ENCODE measurements at regions not wholly inside any gene's neighbourhood (a gene's known extent, or its start where the extent isn't known, plus 50 kb on each side); places are given as distances from the start of the nearest gene placed in this dataset.

DNA sequence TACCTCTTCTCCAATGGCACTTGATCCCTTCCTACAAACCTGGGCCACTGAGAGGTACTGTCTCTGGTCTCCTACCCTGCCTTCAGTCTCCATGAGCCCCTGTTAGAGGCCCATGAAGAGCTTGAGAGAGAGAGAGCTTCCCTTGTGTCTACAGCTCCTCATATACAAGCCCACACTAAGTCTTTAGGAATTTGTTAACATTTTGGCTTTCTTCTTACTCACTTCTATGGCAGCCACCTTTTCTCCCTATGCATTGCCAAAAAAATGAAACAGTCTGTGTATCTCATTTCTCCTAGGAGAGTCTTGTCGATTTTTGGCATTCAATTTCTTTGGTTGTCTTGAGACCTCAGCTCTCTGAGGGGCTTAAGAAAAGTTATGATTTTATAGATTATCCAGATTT lies 90.9 kb upstream of the LNX1 start:
- Histone ChIP-seq H3K27ac (ENCODE audit: low read length) (no peak overlapping the region), H2AFZ (ENCODE audit: low read length) (no peak overlapping the region), H3K79me2 (ENCODE audit: low read length) (no peaks in the 10 kb centered on the region), H3K27me3 (replicated peaks; ENCODE audit: insufficient read depth, low read length) (no peaks in the 10 kb centered on the region), H4K20me1 (ENCODE audit: insufficient read depth, low read length) (no peaks in the 10 kb centered on the region), H3F3A (ENCODE audit: insufficient read depth, low read length) (no peaks in the 10 kb centered on the region), H3K4me2 (ENCODE audit: low read depth, low read length) (no peak overlapping the region), H3K36me3 (replicated peaks; ENCODE audit: insufficient read depth, low read length) (no peaks in the 10 kb centered on the region), H3K4me3 (ENCODE audit: low read length) (no peak overlapping the region), H3K9me3 (replicated peaks; ENCODE audit: insufficient read depth, low read length) (no peaks in the 10 kb centered on the region), H3K9ac (ENCODE audit: low read length) (no peak overlapping the region), H3K4me1 (ENCODE audit: low read length) (no peaks in the 10 kb centered on the region), H3K9me2 (replicated peaks; ENCODE audit: insufficient read depth, low read length) (no peaks in the 10 kb centered on the region)
- no peak for DNase-seq
- TF ChIP-seq EZH2 (optimal IDR thresholded peaks at IDR 0.05; ENCODE audit: low read depth, low read length) = no peak
- no peak for TF ChIP-seq EZH2phosphoT487 (IDR thresholded peaks at IDR 0.05; ENCODE audit: low read length)
- TF ChIP-seq, protein P1, sequence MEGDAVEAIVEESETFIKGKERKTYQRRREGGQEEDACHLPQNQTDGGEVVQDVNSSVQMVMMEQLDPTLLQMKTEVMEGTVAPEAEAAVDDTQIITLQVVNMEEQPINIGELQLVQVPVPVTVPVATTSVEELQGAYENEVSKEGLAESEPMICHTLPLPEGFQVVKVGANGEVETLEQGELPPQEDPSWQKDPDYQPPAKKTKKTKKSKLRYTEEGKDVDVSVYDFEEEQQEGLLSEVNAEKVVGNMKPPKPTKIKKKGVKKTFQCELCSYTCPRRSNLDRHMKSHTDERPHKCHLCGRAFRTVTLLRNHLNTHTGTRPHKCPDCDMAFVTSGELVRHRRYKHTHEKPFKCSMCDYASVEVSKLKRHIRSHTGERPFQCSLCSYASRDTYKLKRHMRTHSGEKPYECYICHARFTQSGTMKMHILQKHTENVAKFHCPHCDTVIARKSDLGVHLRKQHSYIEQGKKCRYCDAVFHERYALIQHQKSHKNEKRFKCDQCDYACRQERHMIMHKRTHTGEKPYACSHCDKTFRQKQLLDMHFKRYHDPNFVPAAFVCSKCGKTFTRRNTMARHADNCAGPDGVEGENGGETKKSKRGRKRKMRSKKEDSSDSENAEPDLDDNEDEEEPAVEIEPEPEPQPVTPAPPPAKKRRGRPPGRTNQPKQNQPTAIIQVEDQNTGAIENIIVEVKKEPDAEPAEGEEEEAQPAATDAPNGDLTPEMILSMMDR (IDR thresholded peaks at IDR 0.05; ENCODE audit: low read length) = no peak

DNA sequence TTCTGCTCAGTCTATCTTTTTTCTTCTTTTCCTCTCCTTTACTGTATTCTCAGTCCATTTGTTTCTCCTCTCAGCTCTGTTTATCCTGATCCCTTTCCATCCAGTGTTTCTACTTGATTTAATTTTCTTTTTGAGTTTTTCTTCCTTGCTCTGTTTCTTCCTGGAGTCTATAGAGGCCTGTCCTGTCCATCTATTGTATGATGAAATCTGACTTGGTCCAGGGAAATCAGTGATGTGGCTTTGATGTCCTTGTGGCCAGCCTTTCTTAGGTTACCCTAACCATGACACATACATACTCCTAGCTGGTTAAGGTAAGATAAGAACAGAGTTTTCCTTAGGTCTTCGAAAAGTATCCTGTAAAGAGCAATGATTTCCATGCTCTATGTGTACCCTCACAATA lies 89.3 kb upstream of the LNX1 start:
- Histone ChIP-seq H3K27ac (ENCODE audit: low read length) (no peak overlapping the region), H3K27me3 (replicated peaks; ENCODE audit: insufficient read depth, low read length) (no peaks in the 10 kb centered on the region), H3K9ac (ENCODE audit: low read length) (no peak overlapping the region), H3F3A (ENCODE audit: insufficient read depth, low read length) (no peaks in the 10 kb centered on the region), H3K9me2 (replicated peaks; ENCODE audit: insufficient read depth, low read length) (no peaks in the 10 kb centered on the region), H4K20me1 (ENCODE audit: insufficient read depth, low read length) (no peaks in the 10 kb centered on the region), H3K4me3 (ENCODE audit: low read length) (no peak overlapping the region), H3K79me2 (ENCODE audit: low read length) (no peaks in the 10 kb centered on the region), H3K4me2 (ENCODE audit: low read depth, low read length) (no peak overlapping the region), H3K36me3 (replicated peaks; ENCODE audit: insufficient read depth, low read length) (no peaks in the 10 kb centered on the region), H3K9me3 (replicated peaks; ENCODE audit: insufficient read depth, low read length) (no peaks in the 10 kb centered on the region), H3K4me1 (ENCODE audit: low read length) (no peaks in the 10 kb centered on the region), H2AFZ (ENCODE audit: low read length) (no peak overlapping the region)
- no peak for DNase-seq
- no peak for TF ChIP-seq EZH2phosphoT487 (IDR thresholded peaks at IDR 0.05; ENCODE audit: low read length)
- TF ChIP-seq, protein P1 (IDR thresholded peaks at IDR 0.05; ENCODE audit: low read length) = no peak
- no peak for TF ChIP-seq EZH2 (optimal IDR thresholded peaks at IDR 0.05; ENCODE audit: low read depth, low read length)

DNA sequence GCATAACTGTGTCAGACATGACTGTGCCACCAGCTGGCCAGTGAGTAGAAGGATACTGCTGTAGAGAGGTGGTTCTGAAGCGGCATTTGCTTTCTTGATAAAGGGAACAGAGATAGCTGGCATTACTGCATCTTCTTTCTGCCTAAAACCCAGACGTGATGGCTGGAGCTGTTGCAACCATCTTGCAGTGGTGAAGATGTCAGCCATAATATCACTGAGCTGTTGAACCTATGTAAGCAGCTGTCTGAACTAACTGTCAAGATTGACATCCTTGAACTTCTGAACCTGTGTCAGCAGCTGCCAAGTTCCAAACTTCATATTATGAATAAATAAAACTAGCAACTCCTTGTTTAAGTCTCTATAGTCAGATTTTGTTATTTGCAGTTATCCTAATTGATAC lies 88.9 kb upstream of the LNX1 start:
- H3K36me3 ChIP-seq (replicated peaks; ENCODE audit: insufficient read depth, low read length) = no peaks in the 10 kb centered on the region
- no peaks in the 10 kb centered on the region for H3K9me2 ChIP-seq (replicated peaks; ENCODE audit: insufficient read depth, low read length)
- no peak overlapping the region for H3K4me3 ChIP-seq (ENCODE audit: low read length)
- H3F3A ChIP-seq (ENCODE audit: insufficient read depth, low read length) = no peaks in the 10 kb centered on the region
- DNase-seq = no peak
- no peaks in the 10 kb centered on the region for H3K4me1 ChIP-seq (ENCODE audit: low read length)
- H4K20me1 ChIP-seq (ENCODE audit: insufficient read depth, low read length) = no peaks in the 10 kb centered on the region
- H2AFZ ChIP-seq (ENCODE audit: low read length) = no peak overlapping the region
- no peaks in the 10 kb centered on the region for H3K79me2 ChIP-seq (ENCODE audit: low read length)
- no peaks in the 10 kb centered on the region for H3K9me3 ChIP-seq (replicated peaks; ENCODE audit: insufficient read depth, low read length)
- no peak for TF ChIP-seq EZH2 (optimal IDR thresholded peaks at IDR 0.05; ENCODE audit: low read depth, low read length)
- TF ChIP-seq, protein P1 (IDR thresholded peaks at IDR 0.05; ENCODE audit: low read length) = no peak
- TF ChIP-seq EZH2phosphoT487 (IDR thresholded peaks at IDR 0.05; ENCODE audit: low read length) = no peak
- no peak overlapping the region for H3K4me2 ChIP-seq (ENCODE audit: low read depth, low read length)
- H3K27ac ChIP-seq (ENCODE audit: low read length) = no peak overlapping the region
- H3K27me3 ChIP-seq (replicated peaks; ENCODE audit: insufficient read depth, low read length) = no peaks in the 10 kb centered on the region
- H3K9ac ChIP-seq (ENCODE audit: low read length) = no peak overlapping the region
